SU-DHL-6 (cell line): ENCODE measurements at regions not wholly inside any gene's neighbourhood (a gene's known extent, or its start where the extent isn't known, plus 50 kb on each side); places are given as distances from the start of the nearest gene placed in this dataset.

ENCODE experiments used
- EZH2phosphoT487 ChIP-seq: fragments of 200-600 bp; sonication (generic), shearing (Covaris generic); conservative IDR thresholded peaks from 2 replicates; pipeline ENCODE4 v1.6.1; 2018; ENCODE audit warnings: mild to moderate bottlenecking, antibody characterized with exemption, low read length, moderate library complexity, mixed read lengths
- TF ChIP-seq, protein P1 (sequence below): fragments of 200-600 bp; sonication (generic); IDR thresholded peaks from one replicate; pipeline ENCODE4 v1.5.1; 2017; ENCODE audit warnings: antibody characterized with exemption, mild to moderate bottlenecking, low read length, moderate library complexity; ENCODE audit not compliant: insufficient read depth, poor library complexity, severe bottlenecking

DNA sequence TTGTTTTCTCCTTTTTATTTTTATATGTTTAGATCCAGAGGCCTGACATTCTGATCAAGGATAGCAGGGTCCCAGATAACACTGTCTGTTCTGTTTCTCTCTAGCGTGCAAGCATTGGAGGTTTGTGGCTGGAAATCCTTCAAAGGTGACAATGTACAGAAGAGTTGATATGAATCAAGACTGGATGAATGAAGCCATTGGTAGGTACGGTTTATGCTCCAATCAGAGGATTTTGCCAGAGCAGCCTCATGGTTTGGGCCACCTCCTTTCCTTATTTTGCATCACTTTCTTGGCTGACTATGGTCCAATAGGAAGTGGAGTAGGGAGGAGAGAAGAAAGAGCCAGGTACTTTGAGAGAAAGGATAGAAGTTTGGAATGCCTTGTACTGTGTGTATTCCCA, 484.8 kb upstream of the JAG1 start:
- TF ChIP-seq, protein P1, sequence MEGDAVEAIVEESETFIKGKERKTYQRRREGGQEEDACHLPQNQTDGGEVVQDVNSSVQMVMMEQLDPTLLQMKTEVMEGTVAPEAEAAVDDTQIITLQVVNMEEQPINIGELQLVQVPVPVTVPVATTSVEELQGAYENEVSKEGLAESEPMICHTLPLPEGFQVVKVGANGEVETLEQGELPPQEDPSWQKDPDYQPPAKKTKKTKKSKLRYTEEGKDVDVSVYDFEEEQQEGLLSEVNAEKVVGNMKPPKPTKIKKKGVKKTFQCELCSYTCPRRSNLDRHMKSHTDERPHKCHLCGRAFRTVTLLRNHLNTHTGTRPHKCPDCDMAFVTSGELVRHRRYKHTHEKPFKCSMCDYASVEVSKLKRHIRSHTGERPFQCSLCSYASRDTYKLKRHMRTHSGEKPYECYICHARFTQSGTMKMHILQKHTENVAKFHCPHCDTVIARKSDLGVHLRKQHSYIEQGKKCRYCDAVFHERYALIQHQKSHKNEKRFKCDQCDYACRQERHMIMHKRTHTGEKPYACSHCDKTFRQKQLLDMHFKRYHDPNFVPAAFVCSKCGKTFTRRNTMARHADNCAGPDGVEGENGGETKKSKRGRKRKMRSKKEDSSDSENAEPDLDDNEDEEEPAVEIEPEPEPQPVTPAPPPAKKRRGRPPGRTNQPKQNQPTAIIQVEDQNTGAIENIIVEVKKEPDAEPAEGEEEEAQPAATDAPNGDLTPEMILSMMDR = no peak
- TF ChIP-seq EZH2phosphoT487 = no peak
